GM12865 (cell line): ENCODE measurements at regions not wholly inside any gene's neighbourhood (a gene's known extent, or its start where the extent isn't known, plus 50 kb on each side); places are given as distances from the start of the nearest gene placed in this dataset.

ENCODE experiments used
- DNase-seq: peaks from one replicate; pipeline ENCODE4 v3.0.0; 2010; ENCODE audit warnings: low read depth
- H3K4me3 ChIP-seq: 2 replicates; pipeline ENCODE4 v1.5.1; 2011; ENCODE audit warnings: mild to moderate bottlenecking, low read depth, low read length, control low read depth
- CTCF ChIP-seq: IDR thresholded peaks from 2 replicates; pipeline ENCODE4 v1.5.1; 2011; ENCODE audit warnings: low read length, control low read depth, low read depth, inconsistent platforms; ENCODE audit not compliant: insufficient read depth; ENCODE audit errors: missing control alignments

DNA sequence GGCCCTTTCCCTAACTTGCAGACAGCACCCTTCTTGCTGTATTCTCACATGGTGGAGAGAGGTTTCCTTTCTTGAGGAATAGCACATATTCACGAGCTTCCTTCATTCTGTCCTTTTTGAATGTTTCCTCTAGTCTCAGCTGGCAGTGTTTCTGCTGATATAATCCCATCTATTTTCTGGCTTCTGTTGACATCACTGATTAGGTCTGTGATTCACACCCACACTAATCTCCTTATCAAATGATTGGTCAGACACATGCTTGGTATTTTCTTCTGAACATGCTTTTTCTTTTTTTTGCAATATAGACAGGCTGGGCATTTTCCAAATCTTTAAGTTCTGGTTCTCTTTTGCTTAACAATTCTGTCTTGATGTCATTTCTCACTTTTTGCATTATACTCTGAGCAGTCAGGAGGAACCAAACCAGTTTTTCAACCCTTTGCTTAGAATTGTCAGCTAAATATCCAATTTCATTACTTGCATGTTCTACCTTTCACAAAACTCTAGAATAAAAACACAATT lies 65.4 kb downstream of the OXSM start:
- H3K4me3 ChIP-seq, result no peak overlapping the region
- no peak for DNase-seq
- no peak for TF ChIP-seq CTCF

GRCh38 chr3:25856902-25857518 lies 67.1 kb downstream of the OXSM start:
- no peak overlapping the region for H3K4me3 ChIP-seq
- peak; percentile 53 for DNase-seq
- peak; percentile 72 for TF ChIP-seq CTCF

GRCh38 chr3:25861566-25861965 lies 71.7 kb downstream of the OXSM start:
- H3K4me3 ChIP-seq, result no peak overlapping the region
- no peak for TF ChIP-seq CTCF
- no peak for DNase-seq

DNA sequence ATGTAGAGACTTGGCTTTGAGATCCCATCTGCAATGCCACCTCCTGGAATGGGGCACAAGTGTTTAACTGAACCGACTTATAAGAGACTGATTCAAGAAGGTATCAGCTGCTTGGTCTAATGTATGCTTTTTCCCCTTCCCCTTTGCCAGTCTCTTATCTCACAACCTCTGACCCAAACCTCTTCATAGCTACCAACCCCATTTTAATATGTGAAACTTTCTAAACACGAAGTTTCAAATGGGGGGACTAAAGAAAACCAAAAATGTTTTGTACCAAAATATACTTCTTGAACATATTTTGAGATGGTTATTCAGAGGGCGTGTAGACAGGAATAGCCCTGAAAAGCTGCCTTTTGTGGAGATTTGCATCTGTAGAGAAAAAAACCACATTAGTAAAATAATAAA lies 73.1 kb downstream of the OXSM start:
- peak; percentile 6 for DNase-seq
- no peak for TF ChIP-seq CTCF
- no peak overlapping the region for H3K4me3 ChIP-seq

DNA sequence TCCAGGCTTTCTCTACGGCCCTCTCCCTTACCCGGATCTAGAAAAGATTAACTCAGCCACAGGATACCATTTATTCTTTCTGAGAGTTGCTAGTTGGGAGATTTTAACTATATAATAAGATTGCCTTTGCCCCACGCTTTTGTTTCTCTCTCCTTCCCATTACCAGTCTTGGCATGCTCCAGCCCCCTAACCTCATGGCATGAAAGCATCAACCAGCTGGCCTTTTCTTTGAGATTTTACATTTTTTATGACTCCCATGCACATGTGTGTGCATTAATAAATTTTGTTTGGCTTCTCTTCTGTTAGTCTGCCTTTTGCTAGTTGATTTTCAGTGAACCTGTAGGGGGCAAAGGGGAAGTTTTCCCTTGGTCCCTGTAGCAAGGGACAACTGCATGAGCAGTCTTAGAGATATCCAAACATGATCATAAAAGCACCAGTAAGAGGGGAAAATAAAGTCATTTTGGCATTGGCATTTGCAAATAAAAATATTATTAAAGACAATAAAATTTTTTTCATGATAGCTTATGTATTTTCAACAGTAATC lies 73.6 kb downstream of the OXSM start:
- TF ChIP-seq CTCF, result peak; percentile 15
- H3K4me3 ChIP-seq, result no peak overlapping the region
- no peak for DNase-seq

DNA sequence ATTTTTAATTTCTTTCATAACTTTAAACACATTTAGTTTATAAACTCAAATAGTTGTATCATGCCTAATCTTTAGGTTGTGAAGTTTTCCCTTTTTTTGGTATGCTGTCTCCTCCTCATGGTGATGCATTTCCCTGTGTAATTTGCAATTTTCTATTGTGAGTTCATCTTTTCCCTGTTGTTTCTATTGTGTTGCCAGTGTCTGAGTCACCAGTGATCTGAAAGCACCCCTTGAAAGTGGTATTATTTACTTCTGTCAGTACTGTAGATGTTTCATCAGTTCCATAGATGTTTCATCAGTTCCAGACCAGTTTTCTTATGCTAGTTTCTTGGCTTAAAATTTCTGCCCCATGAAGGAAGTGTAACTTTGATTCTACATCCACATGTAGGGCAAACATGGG lies 80.6 kb downstream of the OXSM start:
- no peak for TF ChIP-seq CTCF
- DNase-seq, result no peak
- H3K4me3 ChIP-seq, result no peak overlapping the region
